ENCODE measurements at regions not wholly inside any gene's neighbourhood (a gene's known extent, or its start where the extent isn't known, plus 50 kb on each side); places are given as distances from the start of the nearest gene placed in this dataset.

DNA sequence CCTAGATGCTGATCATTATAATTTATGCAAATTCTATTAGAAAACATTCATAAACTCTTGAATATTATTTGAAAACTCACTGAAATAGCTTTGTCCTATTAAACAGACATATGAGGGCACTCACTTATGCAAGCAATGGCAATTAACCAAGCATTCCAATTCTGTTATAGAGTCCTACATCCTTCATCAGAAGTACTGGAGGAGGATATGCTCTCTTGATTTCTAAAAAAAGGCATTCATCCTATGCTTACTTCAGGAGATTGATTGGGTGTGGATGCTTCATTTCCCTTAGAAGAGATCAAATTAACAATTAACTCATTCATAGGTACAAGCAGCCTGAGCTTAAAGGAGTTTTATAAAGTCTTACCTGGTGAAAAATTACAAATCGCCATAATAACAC is 1317.2 kb downstream of the PCDH7 start (continued):
- TF ChIP-seq, protein P1, sequence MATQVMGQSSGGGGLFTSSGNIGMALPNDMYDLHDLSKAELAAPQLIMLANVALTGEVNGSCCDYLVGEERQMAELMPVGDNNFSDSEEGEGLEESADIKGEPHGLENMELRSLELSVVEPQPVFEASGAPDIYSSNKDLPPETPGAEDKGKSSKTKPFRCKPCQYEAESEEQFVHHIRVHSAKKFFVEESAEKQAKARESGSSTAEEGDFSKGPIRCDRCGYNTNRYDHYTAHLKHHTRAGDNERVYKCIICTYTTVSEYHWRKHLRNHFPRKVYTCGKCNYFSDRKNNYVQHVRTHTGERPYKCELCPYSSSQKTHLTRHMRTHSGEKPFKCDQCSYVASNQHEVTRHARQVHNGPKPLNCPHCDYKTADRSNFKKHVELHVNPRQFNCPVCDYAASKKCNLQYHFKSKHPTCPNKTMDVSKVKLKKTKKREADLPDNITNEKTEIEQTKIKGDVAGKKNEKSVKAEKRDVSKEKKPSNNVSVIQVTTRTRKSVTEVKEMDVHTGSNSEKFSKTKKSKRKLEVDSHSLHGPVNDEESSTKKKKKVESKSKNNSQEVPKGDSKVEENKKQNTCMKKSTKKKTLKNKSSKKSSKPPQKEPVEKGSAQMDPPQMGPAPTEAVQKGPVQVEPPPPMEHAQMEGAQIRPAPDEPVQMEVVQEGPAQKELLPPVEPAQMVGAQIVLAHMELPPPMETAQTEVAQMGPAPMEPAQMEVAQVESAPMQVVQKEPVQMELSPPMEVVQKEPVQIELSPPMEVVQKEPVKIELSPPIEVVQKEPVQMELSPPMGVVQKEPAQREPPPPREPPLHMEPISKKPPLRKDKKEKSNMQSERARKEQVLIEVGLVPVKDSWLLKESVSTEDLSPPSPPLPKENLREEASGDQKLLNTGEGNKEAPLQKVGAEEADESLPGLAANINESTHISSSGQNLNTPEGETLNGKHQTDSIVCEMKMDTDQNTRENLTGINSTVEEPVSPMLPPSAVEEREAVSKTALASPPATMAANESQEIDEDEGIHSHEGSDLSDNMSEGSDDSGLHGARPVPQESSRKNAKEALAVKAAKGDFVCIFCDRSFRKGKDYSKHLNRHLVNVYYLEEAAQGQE (IDR thresholded peaks at IDR 0.05; ENCODE audit: low read depth) = no peak

DNA sequence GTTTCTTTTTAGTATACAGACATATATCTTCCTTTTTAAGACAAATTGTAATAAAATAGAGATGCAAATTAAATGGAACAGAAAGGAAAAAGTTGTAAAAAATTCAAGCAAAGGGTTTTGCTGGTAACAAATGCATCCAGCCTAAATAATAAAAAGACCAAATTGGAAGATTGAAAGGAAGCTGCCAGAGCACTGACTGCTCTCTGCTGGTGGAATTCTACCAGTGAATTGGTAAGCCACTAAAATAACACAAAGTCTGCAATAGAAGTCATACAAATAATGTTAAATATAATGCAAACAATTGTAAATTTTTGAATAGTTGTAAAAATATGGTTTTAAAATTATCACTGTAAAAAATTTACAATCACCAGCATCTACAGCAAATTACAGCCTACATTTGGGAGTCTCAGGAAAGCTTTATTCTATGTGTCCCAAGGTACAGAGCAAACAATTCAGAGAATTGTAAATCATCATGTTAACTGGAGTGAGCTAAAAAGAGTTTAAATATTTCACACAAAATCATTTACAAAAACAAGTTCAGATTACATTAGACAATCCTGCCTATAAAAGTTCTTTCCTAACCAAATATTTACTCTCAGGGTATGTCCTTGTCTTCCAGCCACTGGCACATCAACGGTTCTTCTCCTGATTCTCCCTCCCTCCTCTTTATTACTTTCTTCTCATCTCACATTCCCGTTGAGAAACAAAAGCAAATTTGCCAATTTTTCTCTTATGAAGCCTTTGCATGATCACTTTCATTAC is 1322.5 kb downstream of the PCDH7 start:
- POLR2A ChIA-PET = no interaction called here
- Histone ChIP-seq H3K36me3 (ENCODE audit: control insufficient read depth in 1 of 2, insufficient read depth in 2 of 2, low read length in 2 of 2) (no peaks in the 10 kb centered on the region), H2AFZ (ENCODE audit: low read depth, low read length, poor library complexity, severe bottlenecking) (no peak overlapping the region), H4K20me1 (ENCODE audit: insufficient read depth) (no peaks in the 10 kb centered on the region), H3K4me3 (replicated peaks in 1 of 2; ENCODE audit: low read depth in 1 of 2, low read length in 2 of 2) (no peak overlapping the region), H3K27ac (ENCODE audit: low read depth, low read length) (no peak overlapping the region), H3K9me3 (ENCODE audit: control insufficient read depth in 1 of 2, insufficient read depth in 1 of 2, low read depth in 1 of 2, low read length in 2 of 2) (no peaks in the 10 kb centered on the region), H3K4me1 (ENCODE audit: control insufficient read depth in 1 of 2, insufficient read depth in 2 of 2, low read length in 2 of 2) (no peaks in the 10 kb centered on the region), H3K4me2 (ENCODE audit: low read length) (no peak overlapping the region), H3K27me3 (ENCODE audit: insufficient read depth, low read length) (no peaks in the 10 kb centered on the region), H3K9ac (ENCODE audit: low read length) (no peak overlapping the region), H3K79me2 (ENCODE audit: insufficient read depth, low read length) (no peaks in the 10 kb centered on the region), H3K9me2 (ENCODE audit: insufficient read depth) (no peaks in the 10 kb centered on the region)
- no TSS peak for BruUV-seq (replicated peaks)
- RAD21 ChIA-PET (ENCODE audit: low non-redundant PET in 1 of 2, low total read pairs in 2 of 2, uncharacterized antibody in 2 of 2, unreplicated experiment in 2 of 2) = no interaction called here
- DNase-seq (ENCODE audit: low read depth, low spot score) = no peak
- ATAC-seq = no peak
- TF ChIP-seq, protein P2, sequence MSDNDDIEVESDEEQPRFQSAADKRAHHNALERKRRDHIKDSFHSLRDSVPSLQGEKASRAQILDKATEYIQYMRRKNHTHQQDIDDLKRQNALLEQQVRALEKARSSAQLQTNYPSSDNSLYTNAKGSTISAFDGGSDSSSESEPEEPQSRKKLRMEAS (IDR thresholded peaks at IDR 0.05) = no peak
- peak; percentile 41; the same call in 1 of the 2 replicates for TF ChIP-seq RAD21 (IDR thresholded peaks at IDR 0.05; ENCODE audit: low read depth)
- TF ChIP-seq ZNF274 (IDR thresholded peaks at IDR 0.05; ENCODE audit: low read depth, low read length) = no peak
- no peak for TF ChIP-seq POLR2A (IDR thresholded peaks at IDR 0.05; ENCODE audit: borderline replicate concordance, extremely low read depth, insufficient read depth, insufficient read length)
- intact Hi-C loops (cut with micrococcal nuclease) = no loop called here
- CTCF ChIA-PET = no interaction called here

All from HCT116 (cell line).